Nephron (organoid): ENCODE measurements at regions not wholly inside any gene's neighbourhood (a gene's known extent, or its start where the extent isn't known, plus 50 kb on each side); places are given as distances from the start of the nearest gene placed in this dataset.

Source experiments
- H3K27ac Mint-ChIP-seq, 3 experiments: 2 replicates each; pipeline ENCODE4 v1.8.0; 2020; ENCODE audit warnings: mixed read lengths in 3 of 3, mild to moderate bottlenecking in 2 of 3, moderate library complexity in 1 of 3
- H3K27me3 Mint-ChIP-seq: 2 replicates; pipeline ENCODE4 v1.8.0; 2021; ENCODE audit warnings: low read depth, mild to moderate bottlenecking, moderate library complexity, mixed read lengths
- H3K36me3 Mint-ChIP-seq: 2 replicates; pipeline ENCODE4 v1.8.0; 2020; ENCODE audit warnings: low read depth, mixed read lengths
- H3K4me1 Mint-ChIP-seq: 2 replicates; pipeline ENCODE4 v1.8.0; 2020; ENCODE audit warnings: mixed read lengths
- H3K4me3 Mint-ChIP-seq, 3 experiments: 2 replicates each; pipeline ENCODE4 v1.8.0; 2020; ENCODE audit warnings: mild to moderate bottlenecking in 3 of 3, mixed read lengths in 3 of 3, moderate library complexity in 2 of 3
- H3K9me3 Mint-ChIP-seq: 2 replicates; pipeline ENCODE4 v1.8.0; 2020; ENCODE audit warnings: mixed read lengths
- TF ChIP-seq, protein P1 (sequence below), 3 experiments: fragments of 200-600 bp; sonication (generic); IDR thresholded peaks; one replicate each; pipeline ENCODE4 v1.5.0; 2021; ENCODE audit warnings: antibody characterized with exemption in 3 of 3; ENCODE audit not compliant: unreplicated experiment in 3 of 3

DNA sequence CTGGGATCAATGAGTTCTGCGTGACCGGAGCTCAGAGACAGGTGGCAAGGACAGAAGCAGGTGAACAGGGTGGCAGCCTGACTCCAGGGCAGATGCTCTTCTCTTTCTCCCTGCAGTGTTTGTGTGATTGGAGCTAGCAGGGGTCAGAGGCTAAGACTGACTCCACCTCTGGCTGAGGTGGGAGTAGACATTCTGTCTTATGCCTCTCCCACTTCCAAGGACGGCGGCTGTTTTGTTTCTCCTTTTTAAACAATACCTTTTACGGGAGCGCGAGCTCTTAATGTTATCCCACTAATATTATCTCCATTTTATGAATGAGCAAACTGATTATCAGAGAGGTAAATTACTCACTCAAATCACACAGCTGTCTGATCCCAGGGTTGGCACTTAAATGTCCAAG is 323.7 kb downstream of the MIAT start:
- H3K4me3 Mint-ChIP-seq = no peak overlapping the region
- H3K36me3 Mint-ChIP-seq = no peaks in the 10 kb centered on the region
- H3K4me1 Mint-ChIP-seq = peaks cover 16% of the 10 kb centered on the region
- TF ChIP-seq, protein P1, sequence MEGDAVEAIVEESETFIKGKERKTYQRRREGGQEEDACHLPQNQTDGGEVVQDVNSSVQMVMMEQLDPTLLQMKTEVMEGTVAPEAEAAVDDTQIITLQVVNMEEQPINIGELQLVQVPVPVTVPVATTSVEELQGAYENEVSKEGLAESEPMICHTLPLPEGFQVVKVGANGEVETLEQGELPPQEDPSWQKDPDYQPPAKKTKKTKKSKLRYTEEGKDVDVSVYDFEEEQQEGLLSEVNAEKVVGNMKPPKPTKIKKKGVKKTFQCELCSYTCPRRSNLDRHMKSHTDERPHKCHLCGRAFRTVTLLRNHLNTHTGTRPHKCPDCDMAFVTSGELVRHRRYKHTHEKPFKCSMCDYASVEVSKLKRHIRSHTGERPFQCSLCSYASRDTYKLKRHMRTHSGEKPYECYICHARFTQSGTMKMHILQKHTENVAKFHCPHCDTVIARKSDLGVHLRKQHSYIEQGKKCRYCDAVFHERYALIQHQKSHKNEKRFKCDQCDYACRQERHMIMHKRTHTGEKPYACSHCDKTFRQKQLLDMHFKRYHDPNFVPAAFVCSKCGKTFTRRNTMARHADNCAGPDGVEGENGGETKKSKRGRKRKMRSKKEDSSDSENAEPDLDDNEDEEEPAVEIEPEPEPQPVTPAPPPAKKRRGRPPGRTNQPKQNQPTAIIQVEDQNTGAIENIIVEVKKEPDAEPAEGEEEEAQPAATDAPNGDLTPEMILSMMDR (IDR thresholded peaks at IDR 0.05; ENCODE audit: unreplicated experiment in 3 of 3) = no peak
- peak overlapping the region; percentile 30 to 82 (median 41) for H3K27ac Mint-ChIP-seq
- H3K27me3 Mint-ChIP-seq = peaks cover 39% of the 10 kb centered on the region
- H3K9me3 Mint-ChIP-seq = no peaks in the 10 kb centered on the region

DNA sequence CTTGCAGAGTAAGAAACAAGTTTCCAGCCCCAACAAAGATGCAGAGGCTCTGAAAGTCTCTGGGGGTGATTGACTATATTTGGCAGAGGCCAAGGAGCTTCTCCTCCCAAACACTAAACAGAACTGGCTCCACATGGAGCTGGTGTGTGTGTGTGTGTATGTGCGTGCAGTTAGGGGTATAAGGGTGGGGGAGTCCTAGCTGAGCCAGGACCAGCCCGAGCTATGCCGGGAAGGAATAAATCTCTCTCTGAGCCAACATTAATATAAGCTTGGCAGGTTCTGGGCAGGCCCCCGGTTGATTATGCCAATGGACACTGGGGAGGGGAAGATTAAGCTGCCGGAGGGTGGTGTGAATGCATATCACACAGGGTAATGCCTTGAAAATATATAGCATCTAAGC is 324.2 kb downstream of the MIAT start:
- H3K27ac Mint-ChIP-seq = peak overlapping the region; percentile 30 to 82 (median 41)
- H3K36me3 Mint-ChIP-seq = no peaks in the 10 kb centered on the region
- H3K4me1 Mint-ChIP-seq = peaks cover 16% of the 10 kb centered on the region
- H3K9me3 Mint-ChIP-seq = no peaks in the 10 kb centered on the region
- H3K4me3 Mint-ChIP-seq = peak overlapping the region in 1 of 3 experiments; percentile 22
- TF ChIP-seq, protein P1 (IDR thresholded peaks at IDR 0.05; ENCODE audit: unreplicated experiment in 3 of 3) = no peak
- H3K27me3 Mint-ChIP-seq = peaks cover 39% of the 10 kb centered on the region

DNA sequence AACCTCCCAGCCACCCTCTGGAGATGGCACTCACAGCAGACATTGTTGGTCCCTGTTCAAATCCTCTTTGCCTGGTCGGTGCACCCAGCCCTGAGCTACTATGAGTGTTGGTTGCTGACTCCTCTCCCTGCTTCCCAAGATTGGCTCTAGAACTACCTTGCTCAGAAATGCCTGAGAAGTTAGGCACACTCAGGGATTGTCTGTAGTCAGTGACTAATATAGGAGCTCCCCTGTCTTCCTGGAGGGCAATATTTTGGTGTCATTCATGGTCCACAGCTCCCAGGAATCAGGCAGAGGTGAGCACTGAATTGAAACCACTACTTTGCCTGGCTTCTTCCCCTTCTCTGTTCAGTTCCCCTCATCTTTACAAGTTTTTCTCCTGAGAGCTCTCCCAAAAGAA is 325.9 kb downstream of the MIAT start:
- Mint-ChIP-seq H3K36me3 (no peaks in the 10 kb centered on the region), H3K4me1 (peaks cover 21% of the 10 kb centered on the region), H3K9me3 (no peaks in the 10 kb centered on the region), H3K4me3 (no peak overlapping the region), H3K27ac (no peak overlapping the region), H3K27me3 (peaks cover 39% of the 10 kb centered on the region)
- TF ChIP-seq, protein P1 (IDR thresholded peaks at IDR 0.05; ENCODE audit: unreplicated experiment in 3 of 3) = no peak

DNA sequence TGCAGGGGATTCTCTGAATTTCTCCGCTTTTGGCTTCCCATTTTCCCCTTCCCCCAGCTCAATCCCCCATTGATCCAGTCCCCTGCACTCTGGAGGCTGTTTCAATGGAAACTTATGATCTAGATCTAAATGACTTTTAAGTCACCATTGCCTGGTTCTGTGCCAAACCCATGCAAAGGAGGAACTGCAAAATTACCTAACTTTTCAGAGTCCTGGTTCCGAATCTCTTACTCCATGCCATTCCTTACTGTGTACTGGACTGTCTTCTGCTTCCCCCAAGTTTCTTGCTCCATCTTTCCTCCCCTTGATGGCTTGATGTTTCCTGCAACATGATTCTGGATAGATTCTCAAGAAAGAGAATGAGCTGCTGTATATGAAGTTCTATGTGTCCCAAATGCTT is 327.8 kb downstream of the MIAT start:
- H3K4me3 Mint-ChIP-seq = no peak overlapping the region
- TF ChIP-seq, protein P1 (IDR thresholded peaks at IDR 0.05; ENCODE audit: unreplicated experiment in 3 of 3) = no peak
- no peaks in the 10 kb centered on the region for H3K9me3 Mint-ChIP-seq
- peaks cover 28% of the 10 kb centered on the region for H3K4me1 Mint-ChIP-seq
- no peak overlapping the region for H3K27ac Mint-ChIP-seq
- no peaks in the 10 kb centered on the region for H3K36me3 Mint-ChIP-seq
- H3K27me3 Mint-ChIP-seq = peaks cover 32% of the 10 kb centered on the region

DNA sequence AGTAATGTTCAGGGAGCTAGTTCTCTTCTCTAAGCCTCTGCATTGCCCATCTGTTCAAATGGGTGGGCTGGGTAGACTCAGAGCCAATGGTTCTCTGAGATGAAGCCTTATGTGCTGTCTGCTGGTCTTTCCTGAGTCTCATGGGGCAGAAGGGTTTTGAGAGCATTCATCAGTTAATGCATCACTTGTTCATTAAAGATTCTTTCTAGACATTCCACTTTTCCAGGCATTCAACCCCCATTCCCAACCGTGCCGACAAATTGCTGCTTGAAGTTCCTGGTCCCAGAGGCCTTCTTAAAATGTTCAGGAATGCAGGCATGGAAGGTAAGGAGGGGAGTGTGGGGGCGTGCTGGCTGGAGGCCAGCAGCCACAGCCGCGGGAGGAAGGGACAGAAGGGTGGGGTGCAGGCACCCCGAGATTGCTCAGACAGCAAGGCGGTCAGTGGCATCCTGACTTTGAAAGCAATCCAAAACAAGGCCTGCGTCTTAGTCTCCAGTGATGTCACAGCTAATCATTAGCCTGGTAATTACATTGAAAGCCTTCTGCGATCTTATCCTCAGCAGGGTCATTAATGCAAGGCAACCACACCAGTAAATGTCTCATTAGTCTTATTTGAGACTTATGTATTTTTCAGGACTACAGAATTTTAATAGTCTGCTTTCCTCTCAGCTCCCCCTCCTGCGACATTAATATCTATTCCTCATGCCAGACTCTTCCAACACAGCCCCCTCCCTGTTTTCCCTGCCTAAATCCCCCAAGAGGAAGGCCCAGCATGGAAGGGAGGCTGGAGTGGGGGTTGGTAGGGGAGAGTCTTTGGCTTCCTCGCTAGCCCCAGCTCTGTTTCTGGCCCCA is 328.8 kb downstream of the MIAT start:
- TF ChIP-seq, protein P1 (IDR thresholded peaks at IDR 0.05; ENCODE audit: unreplicated experiment in 3 of 3) = no peak
- no peak overlapping the region for H3K27ac Mint-ChIP-seq
- H3K4me3 Mint-ChIP-seq = no peak overlapping the region
- H3K36me3 Mint-ChIP-seq = no peaks in the 10 kb centered on the region
- no peaks in the 10 kb centered on the region for H3K9me3 Mint-ChIP-seq
- peaks cover 35% of the 10 kb centered on the region for H3K27me3 Mint-ChIP-seq
- peaks cover 27% of the 10 kb centered on the region for H3K4me1 Mint-ChIP-seq

DNA sequence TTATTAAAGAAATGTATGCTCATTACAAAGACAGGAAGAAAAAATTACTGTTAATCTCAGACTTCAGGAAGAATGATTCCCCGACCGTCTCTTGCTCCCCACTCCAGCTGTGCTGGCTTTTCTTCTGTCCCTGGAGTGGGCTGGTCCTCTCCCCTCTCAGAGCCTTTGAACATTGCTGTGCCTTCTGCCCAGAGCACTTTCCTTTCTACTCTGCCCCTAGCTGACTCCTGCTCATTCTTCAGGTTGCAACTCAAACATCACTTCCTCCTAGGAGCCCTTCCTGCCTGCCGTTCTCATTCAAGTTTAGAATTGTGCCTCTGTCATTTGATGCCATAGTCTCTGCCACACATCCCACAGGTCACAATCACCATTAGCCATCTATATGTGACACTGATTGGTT is 329.5 kb downstream of the MIAT start:
- H3K9me3 Mint-ChIP-seq = no peaks in the 10 kb centered on the region
- TF ChIP-seq, protein P1 (IDR thresholded peaks at IDR 0.05; ENCODE audit: unreplicated experiment in 3 of 3) = no peak
- no peak overlapping the region for H3K4me3 Mint-ChIP-seq
- H3K4me1 Mint-ChIP-seq = peaks cover 19% of the 10 kb centered on the region
- H3K27ac Mint-ChIP-seq = no peak overlapping the region
- H3K36me3 Mint-ChIP-seq = no peaks in the 10 kb centered on the region
- H3K27me3 Mint-ChIP-seq = peaks cover 28% of the 10 kb centered on the region
